Amygdala (tissue), 56 donors: ENCODE measurements at regions not wholly inside any gene's neighbourhood (a gene's known extent, or its start where the extent isn't known, plus 50 kb on each side); places are given as distances from the start of the nearest gene placed in this dataset.

ENCODE experiments used
- DNase-seq, 56 donors: peaks; one replicate each; lab custom pipeline; 2025; lab: John Stamatoyannopoulos, UW

GRCh38 chr9:1201262-1201661 lies 151.1 kb downstream of the DMRT2 start:
- no peak for DNase-seq

DNA sequence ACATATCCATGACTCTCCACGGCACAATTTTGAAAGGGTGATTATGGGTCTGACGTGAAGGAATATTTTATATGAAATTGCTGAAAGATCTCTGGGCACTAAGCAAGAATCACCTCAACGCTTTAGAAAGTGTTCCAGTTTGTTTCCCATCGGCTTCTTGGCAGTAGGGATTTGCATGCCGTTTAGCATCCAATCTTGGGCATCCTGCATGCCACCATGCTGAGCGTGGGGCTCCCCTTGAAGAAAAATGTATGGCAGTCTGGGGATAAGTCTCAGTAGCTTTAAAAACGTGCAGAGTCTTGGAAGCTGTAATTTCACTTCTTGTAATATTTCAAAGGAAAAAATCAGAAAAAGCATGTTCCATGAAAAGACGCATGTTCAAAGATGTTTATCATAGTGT lies 151.7 kb downstream of the DMRT2 start:
- no peak for DNase-seq

DNA sequence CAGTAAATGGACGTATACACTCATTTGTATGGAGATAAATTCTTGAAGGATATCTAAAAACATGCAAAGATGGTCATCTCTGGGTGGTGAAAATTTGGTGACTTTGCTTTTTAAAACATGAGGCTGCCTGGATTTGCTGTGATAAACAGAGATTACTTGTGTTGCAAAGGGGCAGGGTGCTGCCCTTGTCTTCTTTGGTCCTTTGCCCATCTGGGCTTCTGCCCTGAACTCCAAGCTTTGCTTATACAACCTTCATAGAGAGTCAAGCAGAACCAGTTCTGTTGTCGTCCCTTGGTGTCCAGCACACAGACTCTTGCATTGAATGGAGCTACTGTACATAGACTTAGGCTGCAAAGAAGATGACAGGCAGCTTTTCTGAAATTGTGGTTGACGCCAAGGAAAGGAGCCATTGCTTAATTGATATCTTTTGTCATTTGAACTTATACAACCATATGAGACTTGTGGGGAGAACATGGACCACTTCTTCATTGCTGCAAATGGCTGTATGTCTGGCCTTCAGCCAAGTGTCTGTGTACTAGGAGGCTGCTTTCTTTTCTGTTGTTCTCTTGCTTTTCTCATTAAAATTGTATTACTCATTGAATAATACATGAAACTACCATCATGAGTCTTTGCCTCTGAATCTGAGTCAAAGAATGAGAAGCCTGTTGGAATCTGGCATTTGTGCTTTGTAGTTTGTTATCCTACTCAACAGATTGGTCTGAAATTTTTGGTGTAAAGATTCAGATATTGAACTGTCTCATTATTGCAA lies 152.5 kb downstream of the DMRT2 start:
- no peak for DNase-seq

DNA sequence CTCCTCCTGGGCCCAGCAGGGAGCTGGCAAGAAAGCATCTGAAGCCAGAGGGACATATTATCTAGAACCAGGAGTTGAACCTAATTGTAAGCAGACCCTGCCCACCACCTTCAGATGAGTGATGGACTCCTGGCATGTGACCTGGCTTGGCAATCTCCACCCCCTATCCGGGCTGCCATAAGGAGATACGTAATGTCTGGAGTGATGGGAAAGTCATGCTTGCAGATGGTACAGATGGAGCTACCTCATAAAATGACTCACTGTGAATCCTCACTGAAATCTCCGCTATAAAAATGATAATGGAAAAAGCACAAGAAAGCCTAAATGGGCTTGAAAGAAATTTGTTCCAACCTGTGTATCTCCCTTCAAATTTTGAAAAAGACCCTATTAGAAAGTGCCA lies 157.5 kb downstream of the DMRT2 start:
- DNase-seq, result peak in 1 of 56 donors; percentile 1

- DNase-seq, result no peak
These were observed 158.0 kb downstream of the DMRT2 start for GRCh38 chr9:1208157-1208556.

DNA sequence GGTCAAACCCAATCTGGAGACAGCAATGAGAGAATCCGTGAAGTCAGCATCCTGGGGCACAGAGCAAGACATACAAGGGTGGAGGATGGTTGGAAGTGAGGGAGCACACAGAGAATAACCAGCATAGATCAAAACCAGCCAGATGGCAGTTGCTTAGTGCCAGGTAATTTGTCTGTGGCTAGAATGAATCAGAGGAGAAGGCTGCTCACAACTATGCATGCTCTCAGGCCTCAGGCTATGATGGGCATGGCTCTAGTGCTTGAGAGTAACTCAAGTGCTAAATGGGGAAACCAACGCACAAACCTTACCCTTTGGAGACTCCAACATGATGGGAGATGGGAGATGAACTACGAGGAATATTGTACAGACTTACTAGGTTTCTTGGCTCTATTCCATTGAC lies 160.8 kb downstream of the DMRT2 start:
- DNase-seq, result no peak

DNA sequence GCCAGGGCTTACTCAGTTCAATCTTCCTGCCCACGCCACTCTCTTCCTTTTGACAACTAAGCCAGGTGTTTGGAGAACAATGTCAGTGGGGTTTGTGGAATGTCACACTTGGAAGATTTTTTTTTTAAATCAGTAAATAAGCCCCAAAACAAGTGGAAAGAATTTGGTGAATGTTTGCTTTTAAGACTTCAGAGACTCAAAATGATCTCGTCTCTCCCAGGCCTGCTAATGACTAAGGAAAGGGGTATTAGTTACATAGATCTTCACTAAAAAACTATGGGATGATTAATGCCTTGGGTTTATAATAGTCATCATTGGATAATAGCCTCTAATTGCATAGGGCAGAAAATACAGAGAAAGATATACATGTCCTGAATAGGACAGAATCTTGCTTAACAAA lies 166.4 kb downstream of the DMRT2 start:
- no peak for DNase-seq

GRCh38 chr9:1217076-1217475 lies 166.9 kb downstream of the DMRT2 start:
- no peak for DNase-seq

DNA sequence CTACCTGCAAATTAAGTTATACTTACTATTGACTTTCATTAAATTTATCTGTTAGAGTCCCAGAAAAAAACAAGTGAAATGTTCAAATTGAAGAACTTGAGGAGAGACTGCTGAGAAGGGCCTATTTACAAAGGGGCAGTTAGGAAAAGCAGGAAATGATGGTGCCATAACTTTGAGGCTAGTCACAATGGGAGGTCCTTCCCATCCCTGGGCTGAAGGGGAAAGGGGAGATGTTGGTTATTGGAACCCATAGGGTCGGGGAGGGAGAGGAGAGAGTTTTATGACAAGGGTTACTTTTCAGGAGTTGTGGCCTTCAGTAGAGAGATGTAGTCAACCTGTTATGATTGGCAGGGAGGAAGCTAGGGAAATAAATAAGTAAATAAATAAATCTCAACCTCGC lies 169.1 kb downstream of the DMRT2 start:
- no peak for DNase-seq

- DNase-seq, result no peak
These were observed 171.1 kb downstream of the DMRT2 start for GRCh38 chr9:1221298-1221697.

DNA sequence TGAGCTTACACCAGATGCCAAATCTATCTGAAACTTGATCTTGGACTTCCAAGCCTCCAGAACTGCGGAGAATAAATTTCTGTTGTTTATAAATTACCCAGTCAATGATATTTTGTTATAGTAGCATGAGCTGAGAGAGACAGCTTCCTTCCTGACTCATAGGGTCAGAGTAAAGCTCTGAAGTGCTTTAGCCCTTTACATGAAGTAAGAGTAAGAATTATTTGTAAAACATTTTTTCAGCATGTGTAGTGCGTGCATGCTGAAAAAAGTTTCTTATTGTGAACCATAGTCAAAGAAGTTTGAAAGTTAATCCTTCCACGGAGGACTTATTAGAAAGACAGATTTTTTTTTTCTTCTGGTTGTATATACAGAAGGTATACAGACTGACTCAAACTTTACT lies 172.4 kb downstream of the DMRT2 start:
- DNase-seq, result no peak

GRCh38 chr9:1231998-1232919 lies 182.1 kb downstream of the DMRT2 start:
- no peak for DNase-seq

DNA sequence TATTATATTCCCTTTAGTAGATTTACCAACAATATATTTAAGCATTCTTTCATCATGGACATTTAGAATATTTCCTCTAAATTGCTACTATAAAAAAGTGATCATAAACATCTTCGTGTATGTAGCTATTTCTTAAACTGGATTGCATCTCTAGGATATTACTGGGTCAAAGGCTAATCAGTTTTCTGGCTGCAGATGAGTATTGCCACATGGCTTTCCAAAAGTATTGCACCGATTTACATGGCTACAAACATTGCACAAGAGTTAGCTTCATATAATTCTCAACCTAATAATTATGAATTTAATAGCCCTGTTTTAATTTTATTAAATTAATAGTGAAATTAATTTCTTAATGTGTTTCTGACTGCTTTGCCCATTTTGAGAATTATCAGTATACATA lies 183.4 kb downstream of the DMRT2 start:
- no peak for DNase-seq

GRCh38 chr9:1235650-1236049 lies 185.5 kb downstream of the DMRT2 start:
- DNase-seq, result no peak

DNA sequence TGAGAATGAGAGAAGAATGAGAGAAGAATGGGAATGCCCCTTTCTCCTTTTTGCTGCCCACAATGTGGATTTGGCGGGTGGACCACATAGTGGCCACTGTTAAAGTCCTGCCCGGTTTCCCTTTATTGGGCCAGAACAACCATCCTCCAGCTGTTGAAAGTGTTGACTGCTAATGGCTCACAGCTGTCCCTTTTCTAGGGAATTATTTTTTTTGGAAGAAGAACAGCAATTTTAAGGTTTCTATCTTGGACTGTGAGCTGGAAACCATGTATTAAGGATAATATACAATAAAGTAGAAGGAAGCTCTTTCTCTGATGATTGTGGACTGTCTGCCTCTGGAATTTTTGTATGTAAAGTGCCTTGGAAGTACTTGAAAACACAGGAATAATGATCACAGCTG lies 185.9 kb downstream of the DMRT2 start:
- no peak for DNase-seq

DNA sequence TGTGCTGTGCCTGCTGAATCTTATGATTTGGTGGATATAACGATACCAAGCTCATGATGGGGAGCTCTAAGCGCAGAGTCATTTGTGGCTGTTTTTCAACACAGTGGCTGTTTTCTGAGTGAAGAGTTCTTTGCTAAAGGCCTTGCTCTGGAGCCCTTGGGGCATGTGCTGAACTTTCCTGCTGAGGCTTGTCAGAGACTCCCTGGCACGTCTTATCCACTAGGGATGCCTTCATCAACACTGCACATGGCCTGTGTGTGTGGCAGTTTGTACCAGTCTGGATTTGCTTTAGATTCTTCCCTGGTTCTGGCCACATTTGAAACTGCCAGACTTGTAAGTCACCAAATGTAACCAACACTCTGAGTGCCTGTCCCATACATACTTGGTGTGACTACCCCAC lies 188.2 kb downstream of the DMRT2 start:
- no peak for DNase-seq

- no peak for DNase-seq
These were observed 198.6 kb downstream of the DMRT2 start for GRCh38 chr9:1248743-1249142.

DNA sequence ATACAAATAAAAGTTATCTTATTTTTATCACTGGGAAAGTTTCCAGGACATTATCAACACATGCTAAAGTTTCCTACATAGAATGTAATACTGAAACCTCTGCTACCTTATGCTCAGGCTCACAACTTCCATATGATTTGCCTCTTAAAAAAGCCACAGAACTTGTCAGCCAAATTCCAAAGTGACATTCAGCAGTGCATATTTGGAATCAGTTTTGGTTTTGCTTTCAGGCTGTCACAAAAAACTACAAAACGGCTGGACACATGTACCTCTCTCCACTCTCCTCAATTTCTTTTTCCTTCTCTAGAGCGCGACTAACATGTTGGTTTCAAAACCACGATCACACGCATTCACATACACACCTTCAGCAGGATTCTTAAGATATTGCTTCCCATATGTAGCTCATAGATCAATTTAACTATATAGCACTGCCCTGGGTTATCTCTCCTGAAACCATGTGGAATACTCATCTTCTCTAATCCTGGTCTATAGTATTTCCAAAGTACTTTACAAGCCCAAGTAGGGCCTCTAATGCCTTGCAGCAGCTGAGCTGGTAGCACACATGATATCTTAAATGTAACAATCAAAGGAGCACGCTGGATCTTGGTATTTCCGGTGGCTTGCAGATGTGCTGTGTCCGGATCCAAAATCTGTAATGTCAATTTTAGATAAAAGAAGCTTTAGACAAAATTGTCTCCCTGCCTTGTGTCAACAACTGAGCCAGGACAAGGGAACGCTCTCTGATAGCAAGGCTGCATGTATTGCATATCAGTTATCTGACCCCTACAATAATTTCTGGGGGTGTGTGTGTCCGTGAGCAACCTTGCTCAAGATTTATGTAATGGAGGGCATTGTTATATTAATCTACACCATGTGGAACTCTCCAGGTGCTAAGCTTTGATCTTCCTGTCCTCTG lies 203.2 kb downstream of the DMRT2 start:
- DNase-seq, result no peak

- DNase-seq, result no peak
These were observed 203.9 kb downstream of the DMRT2 start for GRCh38 chr9:1254071-1254470.

DNA sequence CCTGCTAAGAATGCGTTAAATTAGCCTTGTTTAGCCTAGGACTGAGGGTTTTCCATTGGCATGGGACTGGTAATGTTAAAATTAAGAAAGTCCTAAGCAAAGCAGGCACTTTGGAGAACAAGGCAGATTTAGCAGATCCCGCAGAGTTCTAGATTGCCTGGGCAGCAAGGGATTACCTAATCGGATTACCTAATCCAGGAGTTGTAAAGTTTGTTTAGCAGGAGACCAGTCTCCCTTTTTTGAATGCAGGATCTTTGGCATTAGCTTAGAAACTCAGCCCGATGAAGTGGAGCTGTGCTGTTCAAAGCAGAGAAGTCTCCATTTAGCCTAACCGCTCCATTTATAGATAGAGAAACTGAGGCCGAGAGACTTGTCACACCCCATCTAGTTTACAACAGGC lies 206.0 kb downstream of the DMRT2 start:
- no peak for DNase-seq

- DNase-seq, result no peak
These were observed 211.1 kb downstream of the DMRT2 start for GRCh38 chr9:1261266-1261665.
